CD4-positive, alpha-beta T cell treated with Interferon gamma for 1 hour (primary cell): ENCODE measurements at regions not wholly inside any gene's neighbourhood (a gene's known extent, or its start where the extent isn't known, plus 50 kb on each side); places are given as distances from the start of the nearest gene placed in this dataset.
"Not testable (repeated sequence)": the region's sequence is repeated elsewhere in the genome, so short reads cannot be mapped to it uniquely, and the experiment has no call there.

ENCODE experiments used
- DNase-seq: peaks from one replicate; pipeline ENCODE4 v3.0.0-alpha.2; 2020

DNA sequence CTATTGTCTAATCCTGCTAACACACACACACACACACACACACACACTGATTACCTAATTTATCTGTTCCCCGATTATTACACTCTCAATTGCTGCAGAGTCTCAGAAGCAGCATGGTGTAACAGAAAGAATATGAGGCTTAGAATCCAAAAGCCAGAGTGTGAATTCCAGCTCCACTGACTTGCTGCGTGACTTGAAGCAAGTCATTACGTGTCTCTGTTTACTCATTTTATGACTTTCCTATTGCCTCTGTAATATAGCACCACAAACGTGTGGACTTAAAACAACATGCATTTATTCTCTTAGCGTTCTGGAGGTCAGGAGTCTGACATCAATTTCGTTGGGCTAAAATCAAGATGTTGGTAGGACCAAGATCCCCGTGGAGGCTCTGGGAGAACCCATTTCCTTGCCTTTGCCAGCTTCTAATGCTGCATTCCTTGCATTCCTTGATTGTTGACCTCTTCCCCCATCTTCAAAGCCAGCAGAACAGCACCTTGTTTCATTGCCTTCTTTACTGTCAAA lies 55.9 kb upstream of the ATP5PO start:
- no peak for DNase-seq

DNA sequence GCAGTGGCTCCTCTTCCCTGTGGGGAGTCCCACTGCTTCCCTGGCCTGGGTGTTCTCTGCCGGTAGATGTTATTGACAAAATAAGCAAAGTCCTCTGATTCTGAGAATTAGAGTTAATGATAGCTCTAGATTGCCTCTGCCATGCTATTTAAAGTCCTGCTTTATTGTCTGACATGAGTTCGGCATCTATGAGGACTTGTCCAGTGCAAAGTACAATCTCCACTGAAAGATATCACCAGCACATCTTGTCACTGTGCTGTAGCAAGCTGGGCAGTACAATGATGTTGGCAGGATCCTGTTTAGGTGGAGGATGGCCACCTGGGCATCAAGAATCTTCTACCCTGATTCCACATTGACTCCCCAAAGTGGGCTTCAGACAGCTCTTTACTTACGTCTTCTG lies 54.0 kb upstream of the ATP5PO start:
- no peak for DNase-seq

DNA sequence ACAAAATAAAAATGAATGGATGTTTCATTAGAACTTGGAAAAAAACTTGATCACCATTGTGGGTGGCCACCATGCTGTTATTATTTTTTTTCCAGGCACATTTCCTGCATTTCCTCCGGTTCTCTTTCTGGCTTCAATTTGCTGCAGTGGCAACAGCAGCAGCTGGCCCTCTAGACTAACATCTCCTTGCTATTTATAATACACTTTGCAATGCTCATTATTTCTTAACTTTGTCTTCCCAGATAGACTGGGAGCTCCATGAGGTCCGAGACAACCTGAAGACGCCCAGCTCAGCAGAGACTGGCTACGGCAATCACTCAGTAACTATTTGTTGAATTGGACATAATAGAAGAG lies 53.4 kb upstream of the ATP5PO start:
- DNase-seq, result no peak

DNA sequence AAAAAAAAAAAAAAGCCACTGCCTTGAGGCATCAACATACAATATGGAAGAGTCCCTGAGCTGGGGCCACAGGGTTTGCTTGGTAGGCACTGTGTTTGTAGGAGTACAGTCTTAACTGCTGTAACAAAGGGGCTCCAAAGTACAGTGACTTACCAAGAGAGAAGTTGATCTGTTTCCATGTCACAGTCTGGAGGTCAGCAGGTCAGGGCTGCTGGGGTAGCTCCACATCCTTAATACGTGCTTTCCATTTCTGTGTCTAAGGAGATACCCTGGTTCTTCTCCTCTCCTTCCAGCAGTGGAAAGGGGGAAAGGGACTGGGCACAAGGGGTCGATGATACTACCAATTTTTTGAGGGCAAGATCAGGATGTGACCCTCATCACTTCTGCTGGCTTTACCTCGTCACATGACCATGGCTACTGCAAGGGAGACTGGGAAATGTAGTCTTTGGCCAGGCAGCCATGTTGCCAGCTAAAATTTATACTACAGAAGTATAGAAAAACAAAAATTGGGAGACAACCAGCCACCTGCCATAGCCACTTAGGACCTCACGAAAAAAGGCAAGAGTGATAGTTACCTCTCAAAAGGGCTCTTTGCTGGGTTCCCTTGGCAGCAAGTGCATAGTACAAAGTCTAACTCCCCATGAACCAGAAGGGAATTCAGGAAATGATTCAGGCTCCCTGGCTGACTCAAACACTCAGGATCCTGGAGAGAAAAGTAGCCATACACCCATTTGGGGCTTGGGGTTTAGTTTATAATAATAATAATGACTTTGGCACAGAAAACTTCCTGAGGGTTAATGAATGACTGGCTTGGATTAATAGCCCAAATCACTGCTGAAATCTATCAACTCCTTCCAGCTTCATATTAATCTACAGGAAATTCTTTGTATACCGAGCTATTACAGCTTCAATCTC lies 52.7 kb upstream of the ATP5PO start:
- no peak for DNase-seq

DNA sequence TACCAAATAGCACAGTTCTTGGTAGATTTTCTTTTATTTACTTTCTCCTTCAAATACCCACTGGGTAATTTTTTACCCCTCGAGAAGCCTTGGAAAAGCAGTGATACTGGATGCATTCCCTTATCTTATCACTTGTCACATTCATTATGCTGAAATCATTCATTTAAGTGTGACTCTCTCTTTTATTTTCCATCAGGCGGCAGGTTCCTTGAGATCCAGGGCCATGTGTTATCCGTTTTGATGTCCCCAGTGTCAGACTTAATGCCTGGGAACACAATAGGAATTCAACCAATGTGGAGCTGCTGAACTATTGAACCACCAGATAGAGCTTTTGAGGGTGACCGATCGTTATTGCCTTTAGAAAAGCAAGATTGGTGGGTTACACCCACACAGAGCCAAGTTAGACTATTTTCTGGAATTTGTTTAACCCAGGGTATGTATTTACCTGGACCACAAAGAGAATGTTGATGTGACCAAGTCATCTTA lies 51.5 kb upstream of the ATP5PO start:
- DNase-seq, result no peak

DNA sequence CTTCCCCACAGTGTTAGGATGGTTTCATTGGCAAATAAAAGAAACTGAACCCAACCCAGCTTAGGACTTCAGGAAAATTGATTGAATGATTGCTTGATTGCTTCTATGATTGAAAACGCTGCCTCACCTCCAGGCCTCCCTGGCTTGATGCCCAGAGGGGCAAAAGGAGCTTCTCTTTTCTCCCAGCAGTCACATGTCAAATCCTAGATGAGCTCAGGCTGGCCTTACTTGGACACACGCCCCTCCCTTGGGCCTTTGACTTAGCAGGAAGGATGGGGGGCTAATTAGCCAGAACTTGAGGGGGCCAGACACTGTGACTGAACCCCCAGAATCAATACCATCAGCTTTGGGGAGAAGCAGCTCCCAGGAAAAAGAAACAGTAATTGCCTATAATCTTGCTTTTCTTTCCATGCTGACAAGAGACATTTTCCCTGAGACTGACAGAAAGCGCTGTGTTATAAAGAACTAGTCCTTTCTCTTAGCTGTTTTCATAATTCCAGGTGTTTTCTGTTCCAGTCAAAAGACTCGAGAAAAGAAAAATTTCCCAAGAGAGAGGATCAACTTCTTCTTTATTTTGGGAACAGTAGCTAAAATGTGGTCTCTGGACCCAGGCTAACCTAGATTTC lies 50.8 kb upstream of the ATP5PO start:
- no peak for DNase-seq

DNA sequence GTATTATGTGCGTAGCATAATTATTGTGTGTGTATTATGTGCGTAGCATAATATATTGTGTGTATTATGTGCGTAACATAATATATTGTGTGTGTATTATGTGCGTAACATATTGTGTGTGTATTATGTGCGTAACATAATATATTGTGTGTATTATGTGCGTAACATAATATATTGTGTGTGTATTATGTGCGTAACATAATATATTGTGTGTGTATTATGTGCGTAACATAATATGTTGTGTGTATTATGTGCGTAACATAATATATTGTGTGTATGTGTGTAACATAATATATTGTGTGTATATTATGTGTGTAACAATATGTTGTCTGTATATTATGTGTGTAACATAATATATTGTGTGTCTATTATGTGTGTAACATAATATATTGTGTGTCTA lies 50.1 kb upstream of the ATP5PO start:
- DNase-seq, result not testable (repeated sequence)
